HPDE6-E6E7 (cell line): ENCODE measurements at regions not wholly inside any gene's neighbourhood (a gene's known extent, or its start where the extent isn't known, plus 50 kb on each side); places are given as distances from the start of the nearest gene placed in this dataset.
"Not testable (repeated sequence)": the region's sequence is repeated elsewhere in the genome, so short reads cannot be mapped to it uniquely, and the experiment has no call there.

Source experiments
- DNase-seq: peaks from one replicate; pipeline ENCODE4 v3.0.0; 2011; ENCODE audit warnings: missing footprints; ENCODE audit errors: extremely low spot score

- no peak for DNase-seq
These were observed 161.4 kb upstream of the FBXL7 start for GRCh38 chr5:15338546-15338945.

GRCh38 chr5:15334551-15335266 is 165.3 kb upstream of the FBXL7 start:
- no peak for DNase-seq

- no peak for DNase-seq
These were observed 166.9 kb upstream of the FBXL7 start for GRCh38 chr5:15333091-15333490.

GRCh38 chr5:15326932-15327331 is 173.0 kb upstream of the FBXL7 start:
- no peak for DNase-seq

GRCh38 chr5:15326471-15326870 is 173.5 kb upstream of the FBXL7 start:
- no peak for DNase-seq

GRCh38 chr5:15322421-15322820 is 177.6 kb upstream of the FBXL7 start:
- DNase-seq, result no peak

- DNase-seq, result no peak
These were observed 178.2 kb upstream of the FBXL7 start for GRCh38 chr5:15321776-15322175.

GRCh38 chr5:15320871-15321270 is 179.1 kb upstream of the FBXL7 start:
- no peak for DNase-seq

GRCh38 chr5:15304914-15305834 is 194.8 kb upstream of the FBXL7 start:
- DNase-seq, result no peak

GRCh38 chr5:15304066-15304731 is 195.8 kb upstream of the FBXL7 start:
- DNase-seq, result no peak

GRCh38 chr5:15300141-15300540 is 199.8 kb upstream of the FBXL7 start:
- no peak for DNase-seq

GRCh38 chr5:15290953-15291352 is 209.0 kb upstream of the FBXL7 start:
- DNase-seq, result no peak

- no peak for DNase-seq
These were observed 213.3 kb upstream of the FBXL7 start for GRCh38 chr5:15286650-15287049.

GRCh38 chr5:15285901-15286583 is 213.9 kb upstream of the FBXL7 start:
- no peak for DNase-seq

- no peak for DNase-seq
These were observed 215.3 kb upstream of the FBXL7 start for GRCh38 chr5:15284706-15285105.

- no peak for DNase-seq
These were observed 216.9 kb upstream of the FBXL7 start for GRCh38 chr5:15283076-15283475.

- no peak for DNase-seq
These were observed 217.4 kb upstream of the FBXL7 start for GRCh38 chr5:15282611-15283010.

GRCh38 chr5:15271596-15271995 is 228.4 kb upstream of the FBXL7 start:
- DNase-seq, result not testable (repeated sequence)

GRCh38 chr5:15267966-15268365 is 232.0 kb upstream of the FBXL7 start:
- DNase-seq, result no peak

- no peak for DNase-seq
These were observed 233.1 kb upstream of the FBXL7 start for GRCh38 chr5:15266841-15267240.

- no peak for DNase-seq
These were observed 233.8 kb upstream of the FBXL7 start for GRCh38 chr5:15266229-15266628.

- DNase-seq, result no peak
These were observed 236.0 kb upstream of the FBXL7 start for GRCh38 chr5:15263942-15264341.
